IgD-negative memory B cell (primary cell): ENCODE measurements at regions not wholly inside any gene's neighbourhood (a gene's known extent, or its start where the extent isn't known, plus 50 kb on each side); places are given as distances from the start of the nearest gene placed in this dataset.

ENCODE experiments used
- H3K27ac Mint-ChIP-seq, 3 donors: one replicate each; pipeline ENCODE4 v1.8.0; 2020 to 2022; ENCODE audit warnings: mild to moderate bottlenecking in 3 of 3, mixed read lengths in 3 of 3, moderate library complexity in 1 of 3
- H3K27me3 Mint-ChIP-seq: one replicate; pipeline ENCODE4 v1.8.0; 2021; ENCODE audit warnings: mixed read lengths
- H3K36me3 Mint-ChIP-seq: one replicate; pipeline ENCODE4 v1.8.0; 2020; ENCODE audit warnings: mild to moderate bottlenecking, mixed read lengths
- H3K4me1 Mint-ChIP-seq, 3 donors: one replicate each; pipeline ENCODE4 v1.8.0; 2020 to 2022; ENCODE audit warnings: mixed read lengths in 3 of 3, mild to moderate bottlenecking in 1 of 3
- H3K4me3 Mint-ChIP-seq, 4 donors: one replicate each; pipeline ENCODE4 v1.8.0; 2020 to 2022; ENCODE audit warnings: mild to moderate bottlenecking in 4 of 4, mixed read lengths in 4 of 4, moderate library complexity in 3 of 4
- H3K9me3 Mint-ChIP-seq, 3 donors: one replicate each; pipeline ENCODE4 v1.8.0; 2020 to 2021; ENCODE audit warnings: mixed read lengths in 3 of 3, mild to moderate bottlenecking in 1 of 3

GRCh38 chr4:102429553-102429952 lies 71.6 kb upstream of the NFKB1 start:
- Mint-ChIP-seq H3K4me3 (peak overlapping the region in 3 of 4 donors; percentile 17 to 78 (median 23)), H3K27me3 (no peaks in the 10 kb centered on the region), H3K27ac (peak overlapping the region in 1 of 3 donors; percentile 24), H3K9me3 (no peaks in the 10 kb centered on the region), H3K36me3 (no peaks in the 10 kb centered on the region), H3K4me1 (peaks cover 4 to 15% (median 5%) of the 10 kb centered on the region in 3 donors)

GRCh38 chr4:102430461-102430910 lies 70.7 kb upstream of the NFKB1 start:
- Mint-ChIP-seq H3K9me3 (no peaks in the 10 kb centered on the region), H3K27me3 (no peaks in the 10 kb centered on the region), H3K4me1 (peaks cover 4 to 15% (median 5%) of the 10 kb centered on the region in 3 donors), H3K27ac (no peak overlapping the region), H3K4me3 (peak overlapping the region; percentile 90 to 96 (median 94)), H3K36me3 (no peaks in the 10 kb centered on the region)

GRCh38 chr4:102431608-102431961 lies 69.6 kb upstream of the NFKB1 start:
- H3K27ac Mint-ChIP-seq: peak overlapping the region in 1 of 3 donors; percentile 47
- peaks cover 4 to 15% (median 5%) of the 10 kb centered on the region in 3 donors for H3K4me1 Mint-ChIP-seq
- no peaks in the 10 kb centered on the region for H3K36me3 Mint-ChIP-seq
- H3K27me3 Mint-ChIP-seq: no peaks in the 10 kb centered on the region
- no peaks in the 10 kb centered on the region for H3K9me3 Mint-ChIP-seq
- peak overlapping the region; percentile 90 to 96 (median 94) for H3K4me3 Mint-ChIP-seq

GRCh38 chr4:102437111-102437510 lies 64.0 kb upstream of the NFKB1 start:
- H3K36me3 Mint-ChIP-seq: no peaks in the 10 kb centered on the region
- H3K4me3 Mint-ChIP-seq: no peak overlapping the region
- no peaks in the 10 kb centered on the region for H3K4me1 Mint-ChIP-seq
- no peaks in the 10 kb centered on the region for H3K27me3 Mint-ChIP-seq
- H3K9me3 Mint-ChIP-seq: no peaks in the 10 kb centered on the region
- no peak overlapping the region for H3K27ac Mint-ChIP-seq

- H3K27ac Mint-ChIP-seq: no peak overlapping the region
- no peak overlapping the region for H3K4me3 Mint-ChIP-seq
- no peaks in the 10 kb centered on the region for H3K36me3 Mint-ChIP-seq
Observed at GRCh38 chr4:102438396-102439235, 62.5 kb upstream of the NFKB1 start.

GRCh38 chr4:102439236-102439614 lies 61.9 kb upstream of the NFKB1 start:
- Mint-ChIP-seq H3K27ac (no peak overlapping the region), H3K36me3 (no peaks in the 10 kb centered on the region), H3K4me3 (no peak overlapping the region)

More at GRCh38 chr4:102438396-102439235, 62.5 kb upstream of the NFKB1 start:
- Mint-ChIP-seq H3K27me3 (no peaks in the 10 kb centered on the region), H3K9me3 (no peaks in the 10 kb centered on the region), H3K4me1 (no peaks in the 10 kb centered on the region)

GRCh38 chr4:102439812-102440211 lies 61.3 kb upstream of the NFKB1 start:
- Mint-ChIP-seq H3K4me1 (no peaks in the 10 kb centered on the region), H3K36me3 (no peaks in the 10 kb centered on the region), H3K4me3 (no peak overlapping the region), H3K27me3 (no peaks in the 10 kb centered on the region), H3K27ac (no peak overlapping the region), H3K9me3 (no peaks in the 10 kb centered on the region)

More at GRCh38 chr4:102439236-102439614, 61.9 kb upstream of the NFKB1 start:
- no peaks in the 10 kb centered on the region for H3K4me1 Mint-ChIP-seq
- H3K27me3 Mint-ChIP-seq: no peaks in the 10 kb centered on the region
- H3K9me3 Mint-ChIP-seq: no peaks in the 10 kb centered on the region

- Mint-ChIP-seq H3K9me3 (no peaks in the 10 kb centered on the region), H3K36me3 (no peaks in the 10 kb centered on the region), H3K4me3 (no peak overlapping the region), H3K27ac (no peak overlapping the region), H3K4me1 (no peaks in the 10 kb centered on the region), H3K27me3 (no peaks in the 10 kb centered on the region)
Observed at GRCh38 chr4:102440498-102440897, 60.7 kb upstream of the NFKB1 start.

- no peaks in the 10 kb centered on the region for H3K9me3 Mint-ChIP-seq
- H3K4me3 Mint-ChIP-seq: no peak overlapping the region
- no peaks in the 10 kb centered on the region for H3K4me1 Mint-ChIP-seq
- no peaks in the 10 kb centered on the region for H3K27me3 Mint-ChIP-seq
- no peaks in the 10 kb centered on the region for H3K36me3 Mint-ChIP-seq
- H3K27ac Mint-ChIP-seq: no peak overlapping the region
Observed at GRCh38 chr4:102441978-102442911, 58.9 kb upstream of the NFKB1 start.

GRCh38 chr4:102444752-102445151 lies 56.4 kb upstream of the NFKB1 start:
- no peak overlapping the region for H3K27ac Mint-ChIP-seq
- H3K27me3 Mint-ChIP-seq: no peaks in the 10 kb centered on the region
- no peaks in the 10 kb centered on the region for H3K9me3 Mint-ChIP-seq
- H3K36me3 Mint-ChIP-seq: no peaks in the 10 kb centered on the region
- no peaks in the 10 kb centered on the region for H3K4me1 Mint-ChIP-seq
- no peak overlapping the region for H3K4me3 Mint-ChIP-seq

GRCh38 chr4:102445213-102445612 lies 55.9 kb upstream of the NFKB1 start:
- H3K4me3 Mint-ChIP-seq: no peak overlapping the region

GRCh38 chr4:102447413-102447812 lies 53.7 kb upstream of the NFKB1 start:
- Mint-ChIP-seq H3K4me1 (peaks cover 0 to 1% (median 1%) of the 10 kb centered on the region in 3 donors), H3K9me3 (no peaks in the 10 kb centered on the region), H3K36me3 (no peaks in the 10 kb centered on the region), H3K27me3 (no peaks in the 10 kb centered on the region), H3K27ac (no peak overlapping the region), H3K4me3 (no peak overlapping the region)

More at GRCh38 chr4:102445213-102445612, 55.9 kb upstream of the NFKB1 start:
- no peaks in the 10 kb centered on the region for H3K27me3 Mint-ChIP-seq
- peaks cover 0 to 1% (median 1%) of the 10 kb centered on the region in 3 donors for H3K4me1 Mint-ChIP-seq
- H3K27ac Mint-ChIP-seq: no peak overlapping the region
- no peaks in the 10 kb centered on the region for H3K36me3 Mint-ChIP-seq
- no peaks in the 10 kb centered on the region for H3K9me3 Mint-ChIP-seq

GRCh38 chr4:102449751-102450352 lies 51.3 kb upstream of the NFKB1 start:
- peaks cover 0 to 1% (median 1%) of the 10 kb centered on the region in 3 donors for H3K4me1 Mint-ChIP-seq
- H3K9me3 Mint-ChIP-seq: no peaks in the 10 kb centered on the region
- no peaks in the 10 kb centered on the region for H3K27me3 Mint-ChIP-seq
- H3K27ac Mint-ChIP-seq: no peak overlapping the region
- no peak overlapping the region for H3K4me3 Mint-ChIP-seq
- peaks cover 2% of the 10 kb centered on the region for H3K36me3 Mint-ChIP-seq

GRCh38 chr4:102451266-102451665 lies 49.9 kb upstream of the NFKB1 start:
- no peaks in the 10 kb centered on the region for H3K9me3 Mint-ChIP-seq
- H3K4me3 Mint-ChIP-seq: no peak overlapping the region
- no peak overlapping the region for H3K27ac Mint-ChIP-seq
- H3K36me3 Mint-ChIP-seq: peaks cover 2% of the 10 kb centered on the region
- H3K4me1 Mint-ChIP-seq: peaks cover 0 to 1% (median 1%) of the 10 kb centered on the region in 3 donors
- no peaks in the 10 kb centered on the region for H3K27me3 Mint-ChIP-seq
